ENCODE measurements at regions not wholly inside any gene's neighbourhood (a gene's known extent, or its start where the extent isn't known, plus 50 kb on each side); places are given as distances from the start of the nearest gene placed in this dataset.
"Not testable (repeated sequence)": the region's sequence is repeated elsewhere in the genome, so short reads cannot be mapped to it uniquely, and the experiment has no call there.

DNA sequence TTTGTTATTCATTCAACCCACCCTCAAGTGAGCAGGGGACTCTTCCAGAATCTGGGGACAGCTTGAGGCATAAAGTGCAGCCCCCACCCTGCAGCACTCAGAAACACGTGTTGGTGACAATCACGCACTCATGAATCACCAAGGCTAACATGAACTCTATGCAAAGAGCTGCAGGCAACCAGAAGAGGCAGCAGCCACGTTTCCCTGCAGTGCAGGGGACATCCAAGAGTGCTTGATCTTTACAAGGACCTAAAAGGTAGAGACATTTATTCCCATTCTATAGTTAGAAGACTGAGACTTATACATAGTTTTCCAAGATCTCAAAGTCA lies 135.2 kb upstream of the GDF10 start:
- DNase-seq (ENCODE audit: low read depth in 4 of 4, low spot score in 3 of 4), result no peak

DNA sequence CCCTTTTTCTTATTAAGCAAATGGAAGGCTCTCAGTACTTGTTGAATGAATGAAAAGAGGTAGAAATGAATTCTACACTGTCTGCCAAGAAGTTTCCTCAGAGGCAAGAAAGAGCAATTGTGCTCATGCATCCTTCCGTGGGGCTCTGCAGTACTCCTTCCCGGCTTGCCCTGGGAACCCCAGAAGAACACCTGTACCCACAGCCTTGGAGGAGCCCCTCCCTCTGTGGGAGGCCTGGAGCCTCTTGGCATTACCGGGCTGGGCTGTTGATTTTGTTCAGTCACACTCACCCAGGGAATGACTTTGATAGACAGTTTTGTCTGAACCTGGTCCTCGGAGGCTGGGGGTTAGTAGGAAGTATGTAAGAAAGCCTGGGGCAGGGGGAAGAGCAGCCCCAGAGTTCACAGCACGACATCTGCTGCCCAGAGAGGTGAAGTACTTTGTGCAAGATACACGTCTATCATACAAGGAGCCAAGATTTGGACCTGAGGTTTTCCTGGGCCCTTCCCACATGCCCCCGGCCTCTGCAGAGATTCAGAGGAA lies 134.8 kb upstream of the GDF10 start:
- DNase-seq (ENCODE audit: low read depth in 4 of 4, low spot score in 3 of 4), result no peak

DNA sequence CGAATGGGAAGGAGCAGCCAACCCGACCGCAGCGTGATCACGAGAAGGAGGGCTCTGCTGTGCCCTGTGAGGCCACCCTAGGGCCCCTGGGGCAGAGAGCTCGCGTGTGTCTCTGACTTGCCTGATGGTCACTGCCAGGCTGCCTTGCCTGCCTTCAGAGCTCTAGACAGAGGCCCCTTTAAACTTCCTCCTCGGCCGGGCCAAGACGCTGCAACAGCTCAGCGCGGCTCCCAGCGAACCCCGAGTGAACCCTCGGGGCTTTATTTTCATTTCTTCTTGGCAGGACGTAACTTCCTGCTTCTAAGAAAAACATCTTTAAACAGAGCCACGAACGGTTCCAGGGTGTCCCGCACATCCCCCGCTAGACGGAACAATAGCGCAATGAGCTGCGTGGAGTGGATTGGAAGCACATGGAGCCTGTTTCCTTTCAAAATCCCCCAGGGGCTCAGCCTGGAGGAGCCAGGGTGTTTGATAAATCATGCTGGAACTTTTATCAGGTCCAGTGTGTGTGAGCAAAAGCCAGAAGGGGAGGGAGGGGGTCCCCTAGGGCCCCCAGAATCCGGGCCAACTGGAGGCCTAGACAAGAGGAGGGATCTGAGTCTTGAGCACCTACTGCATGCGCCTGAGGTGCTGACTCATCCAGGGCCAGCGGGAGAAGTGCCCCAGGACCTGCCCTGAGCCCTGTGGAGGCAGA lies 134.1 kb upstream of the GDF10 start:
- peak; percentile 59 to 66 (median 62) for DNase-seq (ENCODE audit: low read depth in 4 of 4, low spot score in 3 of 4)

DNA sequence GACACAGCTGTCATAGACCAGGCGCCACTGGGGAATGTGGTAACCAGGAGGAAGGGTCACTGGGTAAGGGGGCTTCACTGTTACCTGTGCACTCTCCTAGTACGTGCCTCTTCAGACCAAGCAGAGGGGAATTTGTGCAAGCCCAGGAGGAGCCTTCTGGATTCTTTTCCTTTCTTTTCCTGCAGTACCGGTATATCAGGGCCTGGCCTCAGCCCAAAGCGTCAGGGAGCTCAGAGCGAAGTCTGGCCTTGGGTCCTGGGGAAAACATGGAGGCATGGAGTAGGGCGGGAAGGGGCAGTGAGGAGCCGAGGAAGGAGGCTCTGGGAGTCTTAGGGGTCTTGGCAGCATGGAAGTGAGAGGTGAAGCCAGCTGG lies 133.6 kb upstream of the GDF10 start:
- no peak for DNase-seq (ENCODE audit: low read depth in 4 of 4, low spot score in 3 of 4)

DNA sequence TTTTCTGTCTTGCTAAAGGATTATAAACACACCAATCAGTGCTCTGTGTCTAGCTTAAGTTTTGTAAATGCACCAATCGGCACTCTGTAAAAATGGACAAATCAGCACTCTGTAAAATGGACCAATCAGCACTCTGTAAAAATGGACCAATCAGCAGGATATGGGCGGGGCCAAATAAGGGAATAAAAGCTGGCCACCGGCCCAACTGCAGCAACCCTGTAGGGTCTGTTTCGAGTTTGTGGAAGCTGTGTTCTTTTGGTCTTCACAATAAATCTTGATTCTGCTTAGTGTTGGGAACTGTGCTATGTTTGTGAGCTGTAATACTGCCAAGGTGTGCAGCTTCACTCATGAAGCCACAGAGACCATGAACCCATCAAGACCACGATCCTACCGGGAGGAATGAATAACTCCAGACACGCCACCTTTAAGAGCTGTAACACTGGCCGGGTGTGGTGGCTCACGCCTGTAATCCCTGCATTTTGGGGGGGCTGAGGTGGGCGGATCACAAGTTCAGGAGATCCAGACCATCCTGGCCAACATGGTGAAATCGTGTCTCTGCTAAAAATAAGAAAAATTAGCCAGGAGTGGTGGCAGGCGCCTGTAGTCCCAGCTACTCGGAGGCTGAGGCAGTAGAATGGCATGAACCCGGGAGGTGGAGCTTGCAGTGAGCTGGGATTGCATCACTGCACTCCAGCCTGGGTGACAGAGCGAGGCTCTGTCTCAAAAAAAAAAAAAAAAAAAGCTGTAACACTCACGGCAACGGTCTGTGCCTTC lies 133.0 kb upstream of the GDF10 start:
- DNase-seq (ENCODE audit: low read depth in 4 of 4, low spot score in 3 of 4), result not testable (repeated sequence)

DNA sequence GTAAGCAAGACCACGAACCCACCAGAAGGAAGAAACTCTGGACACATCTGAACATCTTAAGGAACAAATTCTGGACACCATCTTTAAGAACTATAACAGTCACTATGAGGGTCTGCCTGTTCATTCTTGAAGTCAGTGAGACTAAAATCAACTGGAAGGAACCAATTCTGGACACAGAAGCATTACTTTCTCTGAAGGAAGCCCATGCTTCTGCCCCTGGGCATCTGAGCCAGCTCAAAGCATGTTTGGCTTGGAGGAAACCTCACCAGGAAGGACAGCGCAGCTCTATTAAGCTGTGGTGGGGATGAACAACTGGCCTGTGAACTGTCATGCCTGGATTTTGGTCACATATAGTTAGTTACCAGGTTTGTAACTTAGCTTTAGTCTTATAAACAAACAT lies 132.4 kb upstream of the GDF10 start:
- DNase-seq (ENCODE audit: low read depth in 4 of 4, low spot score in 3 of 4), result no peak

DNA sequence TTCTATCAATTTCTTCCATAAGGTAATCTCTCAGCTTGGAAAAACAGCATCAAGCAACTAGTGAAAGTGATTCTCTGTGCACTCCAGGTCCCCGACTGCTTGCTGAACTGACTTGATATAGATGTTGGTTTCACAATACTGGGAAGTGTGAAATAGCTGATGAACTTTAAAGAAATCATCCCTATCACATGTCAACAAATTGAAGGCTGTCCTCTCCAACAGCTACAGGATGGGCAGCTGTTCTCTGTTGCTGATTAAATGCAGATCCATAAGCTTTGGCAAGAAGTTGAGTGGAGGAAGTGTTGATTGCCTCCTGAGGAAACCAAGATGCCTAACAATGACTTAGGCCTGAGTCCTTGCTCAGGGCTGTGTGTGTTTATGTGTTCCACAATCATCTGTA lies 130.4 kb upstream of the GDF10 start:
- DNase-seq (ENCODE audit: low read depth in 4 of 4, low spot score in 3 of 4), result no peak

DNA sequence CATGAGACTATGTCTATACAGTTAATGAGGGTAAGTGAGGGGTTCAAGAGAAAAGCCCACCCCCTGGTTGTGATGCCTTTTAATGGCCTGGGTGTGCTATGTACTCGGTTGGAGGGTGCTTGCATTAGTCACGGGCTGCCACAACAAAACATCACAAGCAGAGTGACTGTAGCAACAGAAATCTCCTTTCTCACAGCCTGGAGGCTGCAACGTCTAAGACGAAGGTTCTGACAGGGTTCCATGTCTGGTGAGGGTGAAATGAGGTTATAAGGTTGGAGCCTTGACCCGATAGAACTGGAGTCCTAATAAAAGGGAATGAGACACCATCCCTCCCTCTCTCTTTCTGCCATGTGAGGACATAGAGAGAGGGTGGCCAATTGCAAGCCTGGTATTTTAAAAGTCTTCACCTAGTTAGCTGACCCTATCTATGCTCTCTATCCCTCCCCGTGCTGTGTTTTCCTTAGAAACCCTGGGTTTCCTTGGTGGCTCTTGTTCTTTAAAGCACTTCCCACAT lies 126.0 kb upstream of the GDF10 start:
- no peak for DNase-seq (ENCODE audit: low read depth in 4 of 4, low spot score in 3 of 4)

DNA sequence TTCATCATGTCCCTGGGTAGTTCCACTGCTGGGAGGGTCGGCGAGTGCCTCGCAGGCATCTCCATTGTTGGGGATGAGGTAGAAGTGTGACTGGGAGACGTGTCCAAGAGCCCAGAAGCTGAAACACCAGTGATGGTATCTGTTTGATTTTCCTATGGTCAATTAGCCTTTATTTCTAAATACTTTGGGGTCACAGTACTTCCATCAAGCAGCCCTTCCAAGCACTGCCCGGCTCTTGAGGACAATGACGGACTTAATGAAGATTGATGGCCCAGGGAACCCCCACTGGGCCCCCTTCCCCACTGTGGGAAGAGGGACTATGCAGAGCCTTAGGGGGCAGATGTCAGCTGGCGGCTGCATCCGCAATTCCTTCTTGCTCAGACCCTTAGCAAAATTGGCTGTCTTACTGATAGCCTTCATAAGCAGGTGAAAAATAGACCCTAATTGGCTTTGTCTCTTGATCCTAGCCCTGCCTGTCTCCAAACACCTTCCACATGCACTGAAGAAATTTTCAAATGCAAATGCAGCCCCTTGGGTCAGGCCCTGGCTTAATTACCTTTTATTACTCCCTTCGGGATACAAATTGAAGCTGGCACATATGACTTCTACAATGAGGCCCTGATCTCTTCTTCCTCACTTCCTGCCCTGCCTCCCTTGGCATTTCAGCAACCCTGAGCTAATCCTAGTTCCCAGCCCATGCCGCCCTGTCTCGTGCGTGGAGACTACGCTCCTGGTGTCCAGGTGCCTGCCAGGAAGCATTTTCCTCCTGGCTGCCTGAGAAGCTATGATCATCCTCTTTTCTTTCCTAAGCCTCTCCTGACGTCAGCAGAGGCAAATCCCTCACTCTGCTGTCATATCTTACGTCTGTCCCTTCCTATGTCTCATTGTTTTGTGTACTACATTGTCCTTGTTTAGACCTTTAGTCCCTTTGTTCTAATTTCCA lies 124.5 kb upstream of the GDF10 start:
- DNase-seq (ENCODE audit: low read depth in 4 of 4, low spot score in 3 of 4), result no peak

DNA sequence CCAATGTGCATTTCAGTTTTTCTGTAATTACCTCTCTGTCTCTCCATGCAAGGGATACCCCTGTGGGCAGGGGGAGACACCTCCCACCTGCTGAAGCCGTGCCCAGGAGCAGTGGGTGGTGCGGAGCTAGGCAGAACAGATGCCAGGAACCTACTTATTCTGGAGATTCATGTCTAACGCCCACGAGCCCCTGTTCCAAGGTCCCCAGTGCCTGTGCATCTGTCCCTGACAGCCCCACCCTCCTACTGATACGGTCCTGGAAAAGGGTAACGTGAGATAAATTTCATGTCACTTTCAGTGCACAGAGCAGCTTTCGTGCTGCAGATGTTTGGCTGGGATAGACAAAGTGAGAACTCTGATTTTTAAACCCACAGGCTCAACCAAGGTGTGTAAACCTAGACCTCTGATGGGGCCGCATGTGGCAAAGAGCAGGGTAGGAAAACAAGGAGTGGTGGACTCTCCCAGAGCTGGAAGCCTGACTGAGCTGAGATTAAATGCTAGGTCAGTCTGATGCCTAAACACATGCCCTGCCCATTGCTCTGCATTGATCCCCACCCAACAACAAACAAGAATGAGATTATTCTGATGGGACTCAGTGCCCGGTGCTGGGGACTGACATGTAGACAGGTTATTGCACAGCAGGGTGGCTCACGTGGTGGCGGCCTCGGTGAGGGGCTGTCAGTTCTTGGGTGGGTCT lies 123.6 kb upstream of the GDF10 start:
- DNase-seq (ENCODE audit: low read depth in 4 of 4, low spot score in 3 of 4), result no peak

DNA sequence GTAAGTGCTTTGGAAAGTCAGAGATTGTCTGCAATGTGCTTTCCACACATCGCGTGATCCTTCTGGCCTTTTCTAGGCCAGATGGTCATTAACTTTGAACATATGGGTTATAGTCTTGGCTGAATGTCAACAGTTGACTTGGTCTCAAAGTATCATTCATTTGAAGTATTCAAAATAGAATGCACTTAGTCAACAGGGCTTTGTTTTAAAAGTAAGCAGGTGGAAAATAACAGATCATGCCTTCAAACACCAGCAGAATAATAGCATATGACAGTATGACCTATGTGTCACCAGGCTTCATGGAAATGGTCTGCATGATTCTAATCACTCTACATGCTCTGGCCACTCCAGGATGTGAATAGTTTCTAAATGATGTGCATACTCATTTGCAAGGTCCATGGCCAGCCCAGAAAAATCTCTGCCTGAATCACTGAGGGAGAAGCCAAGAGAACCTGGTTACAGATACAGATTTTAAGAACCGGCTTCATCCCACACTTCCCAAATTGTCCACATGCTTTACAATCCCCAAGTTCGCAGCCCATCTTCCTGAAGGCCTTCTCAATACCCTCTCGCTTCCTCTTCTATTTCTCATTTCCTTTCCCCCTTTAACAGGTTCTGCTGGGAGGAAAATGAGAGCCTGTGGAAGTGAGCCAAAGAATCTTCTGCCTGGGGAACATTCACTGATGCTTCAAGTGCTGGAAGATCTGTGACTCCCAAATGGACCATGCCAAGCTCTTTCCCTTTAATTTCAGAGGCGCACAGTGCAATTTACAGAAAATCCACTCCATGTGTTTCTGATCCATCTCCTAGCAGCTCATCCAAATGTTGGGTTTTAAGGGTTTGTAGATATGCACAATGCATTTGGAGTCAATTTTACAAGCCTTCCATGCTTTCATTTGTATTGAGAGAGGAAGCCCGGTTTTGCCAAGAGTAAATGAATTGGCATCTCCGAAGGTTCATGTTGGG lies 122.8 kb upstream of the GDF10 start:
- no peak for DNase-seq (ENCODE audit: low read depth in 4 of 4, low spot score in 3 of 4)

DNA sequence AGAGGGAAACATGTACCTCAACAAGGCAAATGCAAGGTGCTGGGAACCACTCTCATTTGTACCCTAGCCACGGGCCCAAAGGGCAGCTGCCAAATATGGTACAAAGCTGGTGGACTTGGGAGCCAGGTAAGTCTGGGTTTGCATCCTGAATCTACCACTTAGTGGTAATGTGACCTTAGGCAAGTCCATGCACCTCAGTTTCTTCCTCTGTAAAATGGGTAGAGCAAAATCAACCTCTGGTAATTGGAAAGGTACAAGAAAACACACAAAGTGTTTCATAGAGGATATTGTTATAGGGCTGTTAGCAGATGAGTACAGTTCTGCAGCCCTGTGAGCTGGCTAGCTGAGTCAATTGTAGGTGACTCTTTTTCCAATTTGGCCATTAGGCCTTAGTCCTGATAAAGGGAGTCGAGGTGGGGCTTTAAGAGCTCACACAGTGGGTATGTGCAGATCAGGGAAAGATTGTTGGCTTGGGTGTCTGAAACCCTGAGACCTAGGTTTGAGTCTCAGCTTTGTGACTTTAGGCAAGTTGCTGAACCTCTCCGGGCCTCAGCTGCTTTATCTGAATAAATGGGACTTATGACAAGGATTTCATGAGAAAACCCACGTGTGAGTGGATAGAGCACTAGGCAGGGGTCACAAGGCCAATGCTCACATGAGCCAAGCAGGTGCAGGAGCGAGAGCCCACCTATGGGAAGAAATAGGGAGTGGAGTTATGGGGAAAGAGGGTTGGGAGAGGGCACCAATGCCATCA lies 121.3 kb upstream of the GDF10 start:
- no peak for DNase-seq (ENCODE audit: low read depth in 4 of 4, low spot score in 3 of 4)

DNA sequence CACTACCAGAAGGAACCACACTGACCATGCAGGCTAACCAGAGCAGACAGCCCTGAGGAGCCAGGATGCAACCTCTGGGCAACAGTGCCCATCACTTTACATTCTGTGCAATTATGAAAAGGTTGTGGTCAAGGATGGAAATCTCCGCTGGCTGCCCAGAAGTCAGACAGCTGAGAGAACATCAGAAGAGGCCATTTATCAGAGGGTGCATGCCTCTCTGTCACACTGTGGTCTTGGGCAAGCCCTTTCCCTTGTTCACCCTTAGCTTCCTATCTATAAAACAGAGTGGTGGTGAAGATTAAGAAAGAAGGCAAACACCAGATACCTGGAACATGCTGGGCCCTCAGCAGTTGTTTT lies 120.7 kb upstream of the GDF10 start:
- DNase-seq (ENCODE audit: low read depth in 4 of 4, low spot score in 3 of 4), result no peak

DNA sequence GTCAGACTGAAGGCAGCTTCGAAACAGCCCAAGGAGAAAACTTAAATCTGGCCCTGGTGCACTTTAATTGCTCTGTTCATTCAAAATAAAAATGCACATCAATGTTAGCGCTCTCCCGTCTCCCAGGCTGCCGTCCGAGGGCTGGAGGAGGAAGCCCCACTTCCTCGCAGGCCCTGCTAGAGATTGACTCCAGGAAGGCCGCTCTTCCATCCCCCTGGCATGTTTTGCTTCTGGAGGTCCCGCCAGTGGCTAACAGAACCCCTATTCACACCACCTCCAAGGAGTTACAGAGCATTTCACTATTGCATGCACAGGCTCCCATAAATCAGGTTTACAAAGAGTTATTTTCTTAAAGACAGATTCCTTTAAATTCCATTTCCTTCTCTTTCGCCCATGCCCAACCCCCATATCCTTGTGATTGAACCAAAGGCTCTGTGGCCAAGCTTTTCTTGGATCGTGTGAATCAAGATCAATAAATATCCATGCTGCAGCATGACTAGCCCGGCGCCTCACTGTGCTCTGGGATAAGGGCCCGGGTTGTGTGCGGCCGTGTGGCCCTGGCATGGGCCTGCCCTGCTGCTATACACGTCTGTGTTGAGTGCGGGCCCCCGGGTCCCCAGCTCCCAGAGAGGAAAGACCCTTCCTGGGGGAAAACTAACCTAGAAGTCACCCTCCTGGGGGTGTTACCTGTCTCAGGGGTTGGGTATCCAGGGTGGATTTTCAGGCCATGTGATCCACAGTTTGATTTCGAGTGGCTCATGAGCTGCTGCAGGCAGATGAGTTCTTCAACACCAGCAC lies 118.7 kb upstream of the GDF10 start:
- DNase-seq (ENCODE audit: low read depth in 4 of 4, low spot score in 3 of 4), result no peak

DNA sequence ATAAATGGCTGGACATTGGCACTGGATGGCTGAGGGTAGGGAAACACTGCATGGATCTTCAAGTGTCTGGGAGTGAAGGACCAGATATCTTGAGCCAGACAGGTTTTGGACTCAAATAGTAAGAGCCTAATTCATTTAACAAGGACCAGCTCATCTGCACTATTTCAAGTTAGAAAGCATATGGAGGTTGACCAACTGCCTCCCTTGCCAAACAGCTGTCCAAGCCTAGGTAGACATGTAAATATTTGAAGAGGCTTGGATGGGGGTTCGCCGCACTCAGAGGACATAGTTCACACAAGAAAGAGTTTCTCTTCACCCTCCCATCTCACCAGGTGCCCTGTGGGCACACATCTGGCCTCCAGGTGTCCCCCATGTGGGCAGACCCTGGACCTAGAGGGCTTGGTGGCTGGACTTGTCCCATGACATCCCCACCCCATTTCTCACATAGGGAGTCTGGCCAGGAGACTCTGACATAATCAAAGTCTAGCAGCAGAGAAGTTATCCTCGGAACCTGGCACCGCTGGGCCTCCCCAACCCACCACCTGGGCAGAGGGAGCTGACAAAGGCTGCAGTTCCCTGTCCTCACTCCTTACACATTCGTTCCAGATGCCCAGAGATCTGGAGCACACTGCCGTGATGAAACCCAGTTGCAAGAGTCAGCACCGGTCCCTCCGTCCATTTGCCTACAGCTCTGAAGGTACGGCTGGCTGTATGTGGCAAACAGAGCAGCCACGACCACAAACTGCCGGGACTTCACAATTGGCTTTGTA lies 116.9 kb upstream of the GDF10 start:
- DNase-seq (ENCODE audit: low read depth in 4 of 4, low spot score in 3 of 4), result no peak

DNA sequence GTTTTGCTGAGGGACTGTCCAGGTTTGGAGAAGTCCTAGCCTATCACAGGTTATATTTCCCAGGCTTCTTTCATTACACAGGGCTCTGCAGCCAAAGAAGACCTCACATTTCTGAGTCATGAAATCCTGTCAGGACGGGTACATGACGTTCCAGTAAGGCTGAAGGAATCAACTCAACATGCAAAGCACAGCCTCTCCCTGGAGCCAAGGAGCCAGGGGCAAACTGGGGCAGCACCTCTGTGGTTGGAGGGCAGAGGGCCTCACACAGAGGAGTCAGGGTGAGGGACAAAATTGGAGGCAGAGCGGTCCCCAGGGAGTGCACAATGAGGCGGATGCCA lies 116.3 kb upstream of the GDF10 start:
- DNase-seq (ENCODE audit: low read depth in 4 of 4, low spot score in 3 of 4), result no peak

DNA sequence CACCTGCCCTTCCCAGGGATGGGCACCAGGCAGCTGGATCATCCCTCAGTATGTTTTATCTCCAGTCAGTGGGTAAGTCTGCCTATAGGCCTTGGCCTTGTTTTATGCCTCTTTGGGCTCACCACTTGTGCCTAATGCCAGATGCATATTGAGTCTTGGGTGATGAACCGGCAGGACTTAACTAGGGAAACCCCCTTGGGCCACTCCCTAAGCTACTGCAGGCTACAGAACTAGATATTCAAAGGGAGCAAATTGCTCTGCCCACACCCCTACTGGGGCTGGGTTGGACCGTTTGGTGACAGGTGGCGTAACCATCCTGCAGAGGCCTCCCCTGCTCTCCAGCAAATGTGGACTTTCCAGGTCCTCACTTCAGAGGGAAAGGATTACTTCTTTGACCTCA lies 115.7 kb upstream of the GDF10 start:
- DNase-seq (ENCODE audit: low read depth in 4 of 4, low spot score in 3 of 4), result no peak

Measured in left renal pelvis (tissue), 4 donors.